ENCODE measurements at regions not wholly inside any gene's neighbourhood (a gene's known extent, or its start where the extent isn't known, plus 50 kb on each side); places are given as distances from the start of the nearest gene placed in this dataset.

- TF ChIP-seq POLR2A (IDR thresholded peaks at IDR 0.05) (no peak), CTCF (IDR thresholded peaks at IDR 0.05) (no peak), POLR2AphosphoS5 (IDR thresholded peaks at IDR 0.05) (no peak)
Measured at GRCh38 chr6:149247385-149247763, 70.1 kb upstream of the TAB2 start.

Data from breast epithelium (tissue), 3 donors.